ENCODE measurements at regions not wholly inside any gene's neighbourhood (a gene's known extent, or its start where the extent isn't known, plus 50 kb on each side); places are given as distances from the start of the nearest gene placed in this dataset.
"Not testable (repeated sequence)": the region's sequence is repeated elsewhere in the genome, so short reads cannot be mapped to it uniquely, and the experiment has no call there.

- Mint-ChIP-seq H3K27ac (peak overlapping the region; percentile 89), H3K36me3 (peaks cover 3% of the 10 kb centered on the region), H3K27me3 (ENCODE audit: insufficient read depth, low read depth) (peaks cover 18% of the 10 kb centered on the region), H3K9me3 (no peaks in the 10 kb centered on the region), H3K4me1 (peaks cover 48% of the 10 kb centered on the region), H3K4me3 (no peak overlapping the region)
- H3K27me3 ChIP-seq, result no peaks in the 10 kb centered on the region
- no peak overlapping the region for H2AFZ ChIP-seq (replicated peaks)
- H3F3A ChIP-seq (ENCODE audit: low read depth), result peaks cover 31% of the 10 kb centered on the region
- H3K36me3 ChIP-seq, result no peaks in the 10 kb centered on the region
- H3K9me3 ChIP-seq (ENCODE audit: low read depth), result no peaks in the 10 kb centered on the region
- H3K4me1 ChIP-seq, result peaks cover 29% of the 10 kb centered on the region
- no peak overlapping the region for H3K9ac ChIP-seq
- no peaks in the 10 kb centered on the region for H4K20me1 ChIP-seq (ENCODE audit: low read depth)
- H3K79me2 ChIP-seq (ENCODE audit: low read depth), result no peaks in the 10 kb centered on the region
- no peak for TF ChIP-seq EZH2 (IDR thresholded peaks at IDR 0.05)
- TF ChIP-seq, protein P1, sequence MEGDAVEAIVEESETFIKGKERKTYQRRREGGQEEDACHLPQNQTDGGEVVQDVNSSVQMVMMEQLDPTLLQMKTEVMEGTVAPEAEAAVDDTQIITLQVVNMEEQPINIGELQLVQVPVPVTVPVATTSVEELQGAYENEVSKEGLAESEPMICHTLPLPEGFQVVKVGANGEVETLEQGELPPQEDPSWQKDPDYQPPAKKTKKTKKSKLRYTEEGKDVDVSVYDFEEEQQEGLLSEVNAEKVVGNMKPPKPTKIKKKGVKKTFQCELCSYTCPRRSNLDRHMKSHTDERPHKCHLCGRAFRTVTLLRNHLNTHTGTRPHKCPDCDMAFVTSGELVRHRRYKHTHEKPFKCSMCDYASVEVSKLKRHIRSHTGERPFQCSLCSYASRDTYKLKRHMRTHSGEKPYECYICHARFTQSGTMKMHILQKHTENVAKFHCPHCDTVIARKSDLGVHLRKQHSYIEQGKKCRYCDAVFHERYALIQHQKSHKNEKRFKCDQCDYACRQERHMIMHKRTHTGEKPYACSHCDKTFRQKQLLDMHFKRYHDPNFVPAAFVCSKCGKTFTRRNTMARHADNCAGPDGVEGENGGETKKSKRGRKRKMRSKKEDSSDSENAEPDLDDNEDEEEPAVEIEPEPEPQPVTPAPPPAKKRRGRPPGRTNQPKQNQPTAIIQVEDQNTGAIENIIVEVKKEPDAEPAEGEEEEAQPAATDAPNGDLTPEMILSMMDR (IDR thresholded peaks at IDR 0.05), result no peak
- no peak for TF ChIP-seq EZH2phosphoT487 (IDR thresholded peaks at IDR 0.05)
- no peak overlapping the region for H3K4me2 ChIP-seq
- no peak overlapping the region for H3K27ac ChIP-seq
- H3K4me3 ChIP-seq, result no peak overlapping the region
- DNase-seq (ENCODE audit: low spot score), result no peak
Measured at GRCh38 chr16:26987597-26988010, 79.1 kb upstream of the C16orf82 start.

DNA sequence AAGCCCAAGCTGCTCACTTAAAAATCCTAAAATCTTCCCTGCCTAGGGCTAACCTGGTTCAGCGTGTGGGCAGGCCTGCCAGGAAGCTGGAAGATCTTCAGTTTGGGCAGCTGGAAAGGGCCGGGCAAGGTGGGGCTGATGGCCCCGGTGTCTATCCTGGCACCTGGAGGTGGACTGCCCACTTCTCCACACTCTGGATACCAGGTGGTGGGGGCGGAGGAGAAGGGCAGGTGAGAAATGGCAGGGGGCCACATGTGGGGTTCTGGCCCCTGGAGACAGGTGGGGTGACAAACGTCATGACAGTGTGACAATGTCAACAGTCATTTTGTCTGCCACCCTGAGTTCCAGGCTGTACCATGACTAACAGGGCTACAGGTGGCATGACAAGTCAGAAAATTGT is 78.5 kb upstream of the C16orf82 start:
- H3K36me3 Mint-ChIP-seq, result peaks cover 3% of the 10 kb centered on the region
- no peak overlapping the region for H3K9ac ChIP-seq
- no peak overlapping the region for H3K4me3 Mint-ChIP-seq
- no peak overlapping the region for H2AFZ ChIP-seq (replicated peaks)
- H3K27ac ChIP-seq, result no peak overlapping the region
- H3K9me3 Mint-ChIP-seq, result no peaks in the 10 kb centered on the region
- peaks cover 4% of the 10 kb centered on the region for H4K20me1 ChIP-seq (ENCODE audit: low read depth)
- DNase-seq (ENCODE audit: low spot score), result no peak
- no peaks in the 10 kb centered on the region for H3K36me3 ChIP-seq
- H3K4me3 ChIP-seq, result no peak overlapping the region
- peaks cover 37% of the 10 kb centered on the region for H3F3A ChIP-seq (ENCODE audit: low read depth)
- H3K4me1 Mint-ChIP-seq, result peaks cover 54% of the 10 kb centered on the region
- no peaks in the 10 kb centered on the region for H3K27me3 ChIP-seq
- no peaks in the 10 kb centered on the region for H3K79me2 ChIP-seq (ENCODE audit: low read depth)
- peaks cover 18% of the 10 kb centered on the region for H3K27me3 Mint-ChIP-seq (ENCODE audit: insufficient read depth, low read depth)
- no peak overlapping the region for H3K4me2 ChIP-seq
- H3K4me1 ChIP-seq, result peaks cover 34% of the 10 kb centered on the region
- no peak overlapping the region for H3K27ac Mint-ChIP-seq
- no peaks in the 10 kb centered on the region for H3K9me3 ChIP-seq (ENCODE audit: low read depth)
- TF ChIP-seq EZH2phosphoT487 (IDR thresholded peaks at IDR 0.05), result no peak
- TF ChIP-seq, protein P1 (IDR thresholded peaks at IDR 0.05), result no peak
- no peak for TF ChIP-seq EZH2 (IDR thresholded peaks at IDR 0.05)

- not testable (repeated sequence) for H3K9ac ChIP-seq; H3K27ac ChIP-seq; H3K9me3 Mint-ChIP-seq; H4K20me1 ChIP-seq (ENCODE audit: low read depth); H3K27ac Mint-ChIP-seq; DNase-seq (ENCODE audit: low spot score); H3K9me3 ChIP-seq (ENCODE audit: low read depth); H2AFZ ChIP-seq (replicated peaks); H3K27me3 ChIP-seq; H3K4me2 ChIP-seq; H3K36me3 ChIP-seq; H3K79me2 ChIP-seq (ENCODE audit: low read depth); H3K4me3 Mint-ChIP-seq; H3K4me3 ChIP-seq; H3K36me3 Mint-ChIP-seq
- Histone ChIP-seq H3K4me1 (peaks cover 43% of the 10 kb centered on the region), H3F3A (ENCODE audit: low read depth) (peaks cover 44% of the 10 kb centered on the region)
- peaks cover 47% of the 10 kb centered on the region for H3K4me1 Mint-ChIP-seq
- peaks cover 16% of the 10 kb centered on the region for H3K27me3 Mint-ChIP-seq (ENCODE audit: insufficient read depth, low read depth)
Measured at GRCh38 chr16:26990384-26991120, 76.2 kb upstream of the C16orf82 start.

DNA sequence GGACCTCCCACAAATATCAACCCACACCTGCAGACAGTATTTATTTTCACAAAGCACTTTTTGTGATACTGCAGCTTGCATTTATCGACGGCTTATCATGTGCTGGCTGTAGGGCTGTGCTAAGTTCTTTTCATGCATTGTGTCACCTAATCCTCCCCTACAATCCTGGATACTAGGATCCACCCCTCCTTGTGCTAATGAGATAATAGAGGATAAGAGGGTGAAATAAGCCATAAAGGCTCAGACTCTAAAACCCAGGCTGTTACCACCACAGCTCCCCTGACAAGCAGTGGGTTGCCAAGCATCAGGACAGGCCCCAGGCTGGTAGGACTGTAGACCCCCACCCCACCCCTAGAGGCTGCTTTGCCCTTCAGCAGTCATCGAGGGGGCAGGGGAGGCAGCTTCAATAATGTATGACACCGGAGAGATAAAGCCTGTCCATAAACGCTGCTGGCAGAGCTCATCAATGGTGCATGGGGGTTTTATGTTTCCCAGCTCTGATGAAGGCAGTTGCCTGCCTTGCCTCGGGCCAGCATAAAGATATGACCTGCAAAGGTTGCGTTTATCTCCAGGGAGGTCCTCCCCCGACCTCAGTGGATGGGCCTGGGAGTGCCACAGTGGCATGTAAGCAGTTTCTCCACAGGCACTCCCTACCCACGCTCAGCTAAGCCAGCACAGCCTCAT is 73.9 kb upstream of the C16orf82 start:
- Histone ChIP-seq H3K4me2 (peak overlapping the region; percentile 54), H3K27ac (peak overlapping the region; percentile 45), H3K4me3 (no peak overlapping the region), H3F3A (ENCODE audit: low read depth) (peaks cover 31% of the 10 kb centered on the region), H3K79me2 (ENCODE audit: low read depth) (no peaks in the 10 kb centered on the region), H3K36me3 (no peaks in the 10 kb centered on the region), H4K20me1 (ENCODE audit: low read depth) (peaks cover 5% of the 10 kb centered on the region), H2AFZ (replicated peaks) (no peak overlapping the region), H3K9me3 (ENCODE audit: low read depth) (no peaks in the 10 kb centered on the region), H3K27me3 (no peaks in the 10 kb centered on the region), H3K4me1 (peaks cover 27% of the 10 kb centered on the region), H3K9ac (no peak overlapping the region)
- DNase-seq (ENCODE audit: low spot score), result peak; percentile 86
- Mint-ChIP-seq H3K27me3 (ENCODE audit: insufficient read depth, low read depth) (peaks cover 16% of the 10 kb centered on the region), H3K4me3 (peak overlapping the region; percentile 35), H3K4me1 (peaks cover 24% of the 10 kb centered on the region), H3K36me3 (peaks cover 5% of the 10 kb centered on the region), H3K27ac (peak overlapping the region; percentile 72), H3K9me3 (peaks cover 15% of the 10 kb centered on the region)
- no peak for TF ChIP-seq EZH2 (IDR thresholded peaks at IDR 0.05)
- TF ChIP-seq, protein P1 (IDR thresholded peaks at IDR 0.05), result peak; percentile 14
- peak; percentile 85 for TF ChIP-seq EZH2phosphoT487 (IDR thresholded peaks at IDR 0.05)
